ENCODE measurements at regions not wholly inside any gene's neighbourhood (a gene's known extent, or its start where the extent isn't known, plus 50 kb on each side); places are given as distances from the start of the nearest gene placed in this dataset.

GRCh38 chr1:164250365-164250764 is 308.6 kb upstream of the PBX1 start:
- TF ChIP-seq EZH2phosphoT487 (IDR thresholded peaks at IDR 0.05; ENCODE audit: insufficient read depth, low read depth) (no peak), EZH2 (IDR thresholded peaks at IDR 0.05; ENCODE audit: insufficient read depth, poor library complexity, severe bottlenecking) (no peak)
